Umbilical cord (tissue), 1 donor: ENCODE measurements at regions not wholly inside any gene's neighbourhood (a gene's known extent, or its start where the extent isn't known, plus 50 kb on each side); places are given as distances from the start of the nearest gene placed in this dataset.
"Not testable (repeated sequence)": the region's sequence is repeated elsewhere in the genome, so short reads cannot be mapped to it uniquely, and the experiment has no call there.

Experiments
- DNase-seq: peaks from one replicate; pipeline ENCODE4 v3.0.0-alpha.2; 2015; ENCODE audit warnings: low spot score

- no peak for DNase-seq
Measured at GRCh38 chr12:11978726-11979384, 91.9 kb upstream of the BCL2L14 start.

- no peak for DNase-seq
Measured at GRCh38 chr12:11980115-11980514, 90.6 kb upstream of the BCL2L14 start.

GRCh38 chr12:11981121-11981733 is 89.5 kb upstream of the BCL2L14 start:
- DNase-seq = no peak

- DNase-seq = no peak
Measured at GRCh38 chr12:11984417-11984816, 86.3 kb upstream of the BCL2L14 start.

- DNase-seq = no peak
Measured at GRCh38 chr12:11986165-11986564, 84.6 kb upstream of the BCL2L14 start.

- no peak for DNase-seq
Measured at GRCh38 chr12:11987901-11988300, 82.8 kb upstream of the BCL2L14 start.

GRCh38 chr12:11991604-11992003 is 79.1 kb upstream of the BCL2L14 start:
- DNase-seq = peak; percentile 28

- no peak for DNase-seq
Measured at GRCh38 chr12:11992515-11992914, 78.2 kb upstream of the BCL2L14 start.

- not testable (repeated sequence) for DNase-seq
Measured at GRCh38 chr12:11998307-11998943, 72.3 kb upstream of the BCL2L14 start.

- DNase-seq = no peak
Measured at GRCh38 chr12:11998944-11999315, 71.8 kb upstream of the BCL2L14 start.

- DNase-seq = peak; percentile 33
Measured at GRCh38 chr12:12003609-12004008, 67.1 kb upstream of the BCL2L14 start.

- no peak for DNase-seq
Measured at GRCh38 chr12:12004524-12004923, 66.2 kb upstream of the BCL2L14 start.

- DNase-seq = no peak
Measured at GRCh38 chr12:12007001-12007712, 63.6 kb upstream of the BCL2L14 start.

GRCh38 chr12:12007713-12008231 is 63.0 kb upstream of the BCL2L14 start:
- no peak for DNase-seq

- no peak for DNase-seq
Measured at GRCh38 chr12:12008232-12008850, 62.4 kb upstream of the BCL2L14 start.

GRCh38 chr12:12008931-12009611 is 61.7 kb upstream of the BCL2L14 start:
- no peak for DNase-seq

- not testable (repeated sequence) for DNase-seq
Measured at GRCh38 chr12:12009749-12010276, 60.9 kb upstream of the BCL2L14 start.

- peak; percentile 28 for DNase-seq
Measured at GRCh38 chr12:12010277-12011039, 60.3 kb upstream of the BCL2L14 start.

- no peak for DNase-seq
Measured at GRCh38 chr12:12011880-12012260, 58.9 kb upstream of the BCL2L14 start.

- no peak for DNase-seq
Measured at GRCh38 chr12:12015073-12015685, 55.6 kb upstream of the BCL2L14 start.
